Vagina (tissue), 2 donors: ENCODE measurements at regions not wholly inside any gene's neighbourhood (a gene's known extent, or its start where the extent isn't known, plus 50 kb on each side); places are given as distances from the start of the nearest gene placed in this dataset.

ENCODE experiments used
- DNase-seq, 2 donors: peaks; one replicate each; pipeline ENCODE4 v3.0.0-alpha.2; 2017; ENCODE audit errors: extremely low spot score in 2 of 2
- H3K27ac ChIP-seq: fragments of 200-600 bp; sonication (generic); one replicate; pipeline ENCODE4 v1.5.1; 2019
- H3K27me3 ChIP-seq: fragments of 200-600 bp; sonication (generic); one replicate; pipeline ENCODE4 v1.5.1; 2019
- H3K36me3 ChIP-seq, 2 donors: fragments of 200-600 bp; sonication (generic); one replicate each; pipeline ENCODE4 v1.5.1; 2017 to 2019
- H3K4me1 ChIP-seq: fragments of 200-600 bp; sonication (generic); one replicate; pipeline ENCODE4 v1.5.1; 2019
- H3K4me3 ChIP-seq, 2 donors: fragments of 200-600 bp; sonication (generic); 1 replicate in 1 of 2; 2 replicates in 1 of 2; pipeline ENCODE4 v1.5.1; 2016 to 2019
- H3K9me3 ChIP-seq: fragments of 200-600 bp; sonication (generic); one replicate; pipeline ENCODE4 v1.5.1; 2019
- POLR2A ChIP-seq, 2 donors: fragments of 450-650 bp; IDR thresholded peaks; one replicate each; pipeline ENCODE4 v1.6.1; 2017; ENCODE audit warnings: antibody characterized with exemption in 2 of 2, mild to moderate bottlenecking in 2 of 2, moderate library complexity in 2 of 2
- POLR2AphosphoS5 ChIP-seq, 2 donors: sonication (generic); formaldehyde crosslinking; IDR thresholded peaks; one replicate each; pipeline ENCODE4 v1.9.0; 2017; ENCODE audit warnings: antibody characterized with exemption in 2 of 2, mild to moderate bottlenecking in 2 of 2, low read depth in 1 of 2; ENCODE audit not compliant: insufficient read depth in 1 of 2
- intact Hi-C: fragments of 100-400 bp; cut with DNase I; formaldehyde crosslinking; loops from one replicate; pipeline ENCODE4 v1.15.1; 2023
- TF ChIP-seq, protein P1 (sequence below), 3 experiments: fragments of 450-650 bp in 2 of 3; fragments of 200-600 bp in 1 of 3; sonication (generic) in 1 of 3; IDR thresholded peaks; one replicate each; pipeline ENCODE4 v1.5.1; 2017 to 2019; ENCODE audit warnings: antibody characterized with exemption in 3 of 3, mild to moderate bottlenecking in 2 of 3, moderate library complexity in 2 of 3

DNA sequence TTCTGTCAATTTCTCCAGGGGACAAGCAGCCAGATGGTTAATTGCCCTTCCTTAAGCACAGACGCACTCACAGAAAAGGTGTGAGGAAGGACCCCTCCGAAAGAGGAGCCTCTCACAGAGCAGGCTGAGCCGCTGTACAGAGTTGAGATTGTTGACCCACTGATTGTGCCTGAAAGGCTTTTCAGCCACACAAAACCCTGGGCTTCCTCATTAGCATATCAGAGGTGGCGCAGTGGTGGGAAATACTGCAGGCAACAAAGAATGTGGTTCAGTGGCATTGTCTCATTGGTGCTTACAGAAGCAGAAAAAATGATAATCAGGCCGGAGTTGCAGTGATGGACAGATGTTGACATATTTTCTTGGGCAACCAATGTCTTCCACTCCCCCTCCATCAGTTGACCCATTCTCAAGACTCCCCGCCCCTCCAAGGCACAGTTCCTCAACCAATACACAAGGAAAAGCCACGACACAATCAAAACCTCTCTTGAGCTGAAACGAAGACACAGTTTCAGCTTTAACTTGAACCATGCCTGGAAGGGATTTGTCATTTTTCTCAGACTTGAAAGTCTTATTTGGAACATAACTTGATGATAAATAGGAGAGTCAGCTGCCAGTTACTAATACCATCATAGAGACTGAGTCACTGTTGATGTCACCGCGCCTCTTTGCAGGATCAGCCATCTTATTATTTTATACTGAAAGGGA lies 53.1 kb downstream of the ATXN3L start:
- intact Hi-C loops: no loop called here
- Histone ChIP-seq H3K4me3 (no peak overlapping the region), H3K36me3 (no peaks in the 10 kb centered on the region), H3K27me3 (no peaks in the 10 kb centered on the region), H3K4me1 (no peaks in the 10 kb centered on the region), H3K27ac (no peak overlapping the region), H3K9me3 (no peaks in the 10 kb centered on the region)
- no peak for TF ChIP-seq POLR2AphosphoS5 (IDR thresholded peaks at IDR 0.05; ENCODE audit: insufficient read depth in 1 of 2, low read depth in 1 of 2)
- TF ChIP-seq, protein P1, sequence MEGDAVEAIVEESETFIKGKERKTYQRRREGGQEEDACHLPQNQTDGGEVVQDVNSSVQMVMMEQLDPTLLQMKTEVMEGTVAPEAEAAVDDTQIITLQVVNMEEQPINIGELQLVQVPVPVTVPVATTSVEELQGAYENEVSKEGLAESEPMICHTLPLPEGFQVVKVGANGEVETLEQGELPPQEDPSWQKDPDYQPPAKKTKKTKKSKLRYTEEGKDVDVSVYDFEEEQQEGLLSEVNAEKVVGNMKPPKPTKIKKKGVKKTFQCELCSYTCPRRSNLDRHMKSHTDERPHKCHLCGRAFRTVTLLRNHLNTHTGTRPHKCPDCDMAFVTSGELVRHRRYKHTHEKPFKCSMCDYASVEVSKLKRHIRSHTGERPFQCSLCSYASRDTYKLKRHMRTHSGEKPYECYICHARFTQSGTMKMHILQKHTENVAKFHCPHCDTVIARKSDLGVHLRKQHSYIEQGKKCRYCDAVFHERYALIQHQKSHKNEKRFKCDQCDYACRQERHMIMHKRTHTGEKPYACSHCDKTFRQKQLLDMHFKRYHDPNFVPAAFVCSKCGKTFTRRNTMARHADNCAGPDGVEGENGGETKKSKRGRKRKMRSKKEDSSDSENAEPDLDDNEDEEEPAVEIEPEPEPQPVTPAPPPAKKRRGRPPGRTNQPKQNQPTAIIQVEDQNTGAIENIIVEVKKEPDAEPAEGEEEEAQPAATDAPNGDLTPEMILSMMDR (IDR thresholded peaks at IDR 0.05): no peak
- no peak for TF ChIP-seq POLR2A (IDR thresholded peaks at IDR 0.05)
- DNase-seq: no peak

DNA sequence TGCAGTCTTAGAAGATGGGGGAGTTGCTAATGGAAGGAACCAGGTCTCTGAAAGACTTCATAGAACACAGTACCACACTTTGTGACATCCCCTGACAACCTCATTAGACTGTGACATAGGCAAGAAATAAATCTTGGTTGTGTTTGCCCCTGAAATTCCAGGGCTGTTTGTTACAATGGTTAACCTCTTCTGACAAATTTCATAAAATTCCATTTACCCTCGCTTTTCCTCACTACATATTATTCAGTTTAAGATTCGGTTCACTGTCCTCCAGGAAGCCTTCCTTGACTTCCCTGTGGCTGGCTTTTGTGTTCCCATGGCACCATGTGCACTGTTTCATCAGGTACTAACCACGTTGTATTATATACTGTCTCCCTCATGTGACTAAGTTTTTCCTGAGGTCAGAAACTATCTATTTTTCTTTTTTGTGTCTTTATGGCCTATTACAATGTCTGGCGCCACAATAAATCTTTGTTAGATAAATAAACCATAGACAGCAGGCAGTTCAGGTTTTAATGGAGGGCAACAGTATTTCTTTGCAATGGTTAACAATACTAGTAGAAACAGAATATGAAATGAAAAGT lies 54.2 kb downstream of the ATXN3L start:
- Histone ChIP-seq H3K36me3 (no peaks in the 10 kb centered on the region), H3K4me3 (no peak overlapping the region), H3K27me3 (no peaks in the 10 kb centered on the region), H3K27ac (no peak overlapping the region), H3K4me1 (no peaks in the 10 kb centered on the region), H3K9me3 (no peaks in the 10 kb centered on the region)
- no peak for DNase-seq
- intact Hi-C loops: no loop called here
- TF ChIP-seq, protein P1 (IDR thresholded peaks at IDR 0.05): no peak
- TF ChIP-seq POLR2A (IDR thresholded peaks at IDR 0.05) (no peak), POLR2AphosphoS5 (IDR thresholded peaks at IDR 0.05; ENCODE audit: insufficient read depth in 1 of 2, low read depth in 1 of 2) (no peak)

- DNase-seq: no peak
- Histone ChIP-seq H3K4me3 (no peak overlapping the region), H3K9me3 (no peaks in the 10 kb centered on the region), H3K36me3 (no peaks in the 10 kb centered on the region), H3K27ac (no peak overlapping the region), H3K27me3 (no peaks in the 10 kb centered on the region), H3K4me1 (no peaks in the 10 kb centered on the region)
- TF ChIP-seq POLR2A (IDR thresholded peaks at IDR 0.05) (no peak), POLR2AphosphoS5 (IDR thresholded peaks at IDR 0.05; ENCODE audit: insufficient read depth in 1 of 2, low read depth in 1 of 2) (no peak)
- TF ChIP-seq, protein P1 (IDR thresholded peaks at IDR 0.05): no peak
- intact Hi-C loops: no loop called here
Observed at GRCh38 chrX:13265111-13265510, 54.7 kb downstream of the ATXN3L start.

DNA sequence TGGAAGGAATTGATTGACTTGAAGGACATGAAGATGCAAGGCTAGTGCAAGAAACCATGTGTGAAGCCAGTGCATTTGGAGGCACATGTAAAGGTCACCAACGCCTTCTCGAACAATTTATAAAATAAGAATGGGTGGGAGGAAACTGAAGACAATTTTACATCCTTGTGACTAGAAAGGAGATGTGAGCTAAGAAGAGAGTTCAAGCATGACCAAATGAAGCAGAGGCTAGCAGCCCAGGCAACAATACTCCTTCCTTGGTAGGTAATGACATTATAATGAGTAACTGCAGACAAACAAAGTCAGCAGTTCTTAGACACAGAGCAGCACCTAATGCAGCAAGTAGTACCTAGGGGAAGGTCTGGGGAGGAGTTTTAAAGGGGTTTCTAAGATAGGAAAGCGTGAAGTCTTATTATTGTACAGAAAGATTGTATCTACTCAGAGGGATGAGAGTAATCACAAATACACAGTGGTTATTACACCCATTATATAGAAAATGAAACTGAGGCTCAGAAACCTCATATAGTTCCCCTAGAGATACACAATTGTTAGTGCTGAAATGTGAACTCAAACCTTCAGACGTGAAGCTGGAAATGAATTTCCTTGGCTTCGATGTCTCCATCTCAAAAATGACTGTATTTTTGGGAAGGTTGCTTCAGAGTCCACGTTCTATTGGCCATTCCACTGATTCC lies 56.1 kb downstream of the ATXN3L start:
- intact Hi-C loops: no loop called here
- Histone ChIP-seq H3K36me3 (no peaks in the 10 kb centered on the region), H3K27me3 (no peaks in the 10 kb centered on the region), H3K4me1 (no peaks in the 10 kb centered on the region), H3K4me3 (no peak overlapping the region), H3K9me3 (no peaks in the 10 kb centered on the region), H3K27ac (no peak overlapping the region)
- DNase-seq: no peak
- TF ChIP-seq, protein P1 (IDR thresholded peaks at IDR 0.05): no peak
- TF ChIP-seq POLR2A (IDR thresholded peaks at IDR 0.05) (no peak), POLR2AphosphoS5 (IDR thresholded peaks at IDR 0.05; ENCODE audit: insufficient read depth in 1 of 2, low read depth in 1 of 2) (no peak)

DNA sequence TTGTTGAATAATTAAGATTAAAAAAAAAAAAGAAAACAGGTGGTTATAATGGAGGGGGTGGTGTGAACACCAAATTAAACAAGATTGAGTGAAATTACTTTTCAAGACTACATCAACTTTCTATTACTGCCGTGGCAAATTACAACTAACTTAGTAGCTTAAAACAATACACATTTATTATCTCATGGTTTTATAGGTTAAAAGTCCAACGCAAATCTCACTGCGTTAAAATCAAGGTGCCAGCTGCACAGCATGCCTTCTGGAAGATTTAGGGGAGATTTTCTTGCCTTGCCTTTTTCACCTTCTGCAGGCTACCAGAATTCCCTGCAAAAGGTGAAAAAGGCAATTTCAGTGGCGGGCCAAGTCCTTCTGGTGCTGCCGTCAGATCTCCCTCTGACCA lies 58.5 kb downstream of the ATXN3L start:
- Histone ChIP-seq H3K27me3 (no peaks in the 10 kb centered on the region), H3K27ac (no peak overlapping the region)
- intact Hi-C loops: no loop called here

More for the DNA sequence above, 58.5 kb downstream of the ATXN3L start:
- Histone ChIP-seq H3K4me3 (no peak overlapping the region), H3K4me1 (no peaks in the 10 kb centered on the region), H3K9me3 (no peaks in the 10 kb centered on the region), H3K36me3 (no peaks in the 10 kb centered on the region)
- DNase-seq: no peak
- TF ChIP-seq POLR2AphosphoS5 (IDR thresholded peaks at IDR 0.05; ENCODE audit: insufficient read depth in 1 of 2, low read depth in 1 of 2): no peak
- TF ChIP-seq, protein P1 (IDR thresholded peaks at IDR 0.05): no peak
